HG03457 (cell line): ENCODE measurements at regions not wholly inside any gene's neighbourhood (a gene's known extent, or its start where the extent isn't known, plus 50 kb on each side); places are given as distances from the start of the nearest gene placed in this dataset.

ENCODE experiments used
- ATAC-seq: cut with Tn5 transposase; IDR thresholded peaks from one replicate; pipeline ENCODE4 v1.9.1; 2021; ENCODE audit warnings: moderate number of reproducible peaks; ENCODE audit not compliant: unreplicated experiment

DNA sequence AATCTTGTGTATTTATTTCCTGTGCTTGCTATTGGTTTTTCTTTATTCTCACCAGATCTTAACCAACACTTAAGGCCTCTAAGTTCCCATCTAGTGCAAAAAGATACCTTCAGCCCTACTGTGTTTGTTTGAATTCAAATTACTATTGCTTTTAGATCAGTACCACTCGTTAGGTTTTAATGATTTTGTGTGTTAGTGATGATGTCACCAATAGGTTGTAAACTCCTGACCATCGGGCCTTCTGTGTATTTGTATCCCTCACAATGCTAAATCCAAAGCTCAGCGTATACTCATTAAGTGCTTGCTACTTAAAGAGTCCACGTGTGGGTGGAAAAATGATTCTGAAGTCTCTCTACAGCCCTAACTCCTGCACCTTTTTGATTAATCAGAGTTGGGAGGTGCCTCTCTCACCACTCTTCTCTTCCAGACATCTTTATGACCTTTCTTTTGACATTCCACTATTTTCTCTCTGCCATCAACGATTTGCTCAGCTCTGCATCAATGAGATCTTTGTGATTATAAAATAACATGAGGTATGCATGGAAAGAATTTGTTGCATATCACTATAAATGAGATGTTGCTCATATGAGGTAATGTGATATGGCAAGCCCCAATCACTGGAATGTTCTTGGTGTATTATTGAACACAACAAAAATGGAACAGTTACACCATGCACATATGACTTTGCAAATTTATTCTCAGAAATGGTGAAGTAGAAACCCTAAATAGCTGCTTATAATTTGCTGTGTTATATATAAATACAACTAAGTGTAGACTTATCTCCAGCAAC is 55.1 kb upstream of the LAMA2 start:
- ATAC-seq, result no peak

DNA sequence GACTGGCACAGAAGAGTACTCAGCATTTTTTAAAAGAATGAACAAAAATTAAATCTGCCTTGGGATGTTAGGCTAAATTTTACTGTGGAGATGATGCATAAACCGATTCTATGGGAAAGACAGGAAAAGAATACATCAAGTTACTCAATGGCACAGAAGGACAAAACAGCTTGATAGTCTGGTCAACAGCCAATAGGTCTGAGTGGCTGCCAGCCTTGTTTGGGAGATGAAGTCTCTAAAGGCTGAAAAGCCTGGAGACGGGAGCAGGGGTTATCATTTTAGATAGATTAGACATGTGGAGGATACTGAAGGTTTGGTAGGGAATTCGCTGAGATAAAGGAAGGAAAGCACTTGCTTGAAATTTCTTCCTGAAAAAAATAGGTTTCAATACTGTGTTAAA is 56.3 kb upstream of the LAMA2 start:
- no peak for ATAC-seq

DNA sequence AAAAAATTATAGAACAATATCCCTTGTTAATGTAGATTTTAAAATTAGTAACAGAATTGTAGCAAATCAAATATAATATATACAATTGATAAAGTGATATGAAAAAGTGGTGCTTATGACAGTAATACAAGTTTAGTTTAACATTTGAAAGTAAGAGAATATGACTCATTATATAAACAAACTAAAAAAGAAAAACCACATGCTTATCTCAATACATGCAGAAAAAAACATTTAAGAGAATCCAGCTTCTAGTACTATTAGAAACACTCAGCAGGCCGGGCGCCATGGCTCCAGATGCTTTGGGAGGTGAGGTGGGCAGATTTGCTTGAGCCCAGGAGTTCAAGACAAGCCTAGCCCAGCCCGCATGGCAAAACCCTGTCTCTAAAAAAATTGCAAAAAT is 60.7 kb upstream of the LAMA2 start:
- no peak for ATAC-seq

DNA sequence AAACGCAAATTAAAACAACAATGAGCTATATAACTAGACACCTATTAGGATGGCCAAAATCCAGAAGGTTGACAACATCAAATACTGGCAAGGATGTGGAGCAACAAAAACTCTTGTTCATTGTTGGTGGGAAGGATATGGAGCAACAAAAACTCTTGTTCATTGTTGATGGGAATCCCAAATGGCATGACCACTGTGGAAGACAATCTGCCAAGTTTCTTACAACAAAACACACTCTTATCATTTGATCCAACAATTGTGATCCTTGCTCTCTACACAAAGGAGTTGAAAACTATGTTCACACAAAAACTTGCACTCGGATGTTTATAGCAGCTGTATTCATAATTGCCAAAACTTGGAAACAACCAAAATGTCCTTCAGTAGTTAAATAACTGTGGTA is 61.8 kb upstream of the LAMA2 start:
- ATAC-seq, result no peak

DNA sequence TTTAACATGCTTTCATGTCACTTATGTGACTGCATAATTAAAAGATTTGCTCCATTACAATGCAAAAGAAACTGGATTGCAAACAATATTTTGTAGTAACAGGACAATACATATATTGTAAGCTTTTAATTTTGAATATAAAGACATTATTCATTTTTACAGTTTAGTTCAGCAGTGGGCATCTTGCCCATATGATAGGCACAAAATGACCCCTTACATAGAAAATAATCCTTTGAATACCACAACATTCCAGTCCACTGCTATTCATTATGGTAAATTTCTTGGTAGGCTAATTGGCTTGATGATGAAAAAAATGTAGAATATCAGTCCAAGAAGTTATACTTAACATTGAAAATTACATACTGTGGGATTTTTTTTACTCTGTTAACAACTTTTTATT is 74.1 kb upstream of the LAMA2 start:
- no peak for ATAC-seq

DNA sequence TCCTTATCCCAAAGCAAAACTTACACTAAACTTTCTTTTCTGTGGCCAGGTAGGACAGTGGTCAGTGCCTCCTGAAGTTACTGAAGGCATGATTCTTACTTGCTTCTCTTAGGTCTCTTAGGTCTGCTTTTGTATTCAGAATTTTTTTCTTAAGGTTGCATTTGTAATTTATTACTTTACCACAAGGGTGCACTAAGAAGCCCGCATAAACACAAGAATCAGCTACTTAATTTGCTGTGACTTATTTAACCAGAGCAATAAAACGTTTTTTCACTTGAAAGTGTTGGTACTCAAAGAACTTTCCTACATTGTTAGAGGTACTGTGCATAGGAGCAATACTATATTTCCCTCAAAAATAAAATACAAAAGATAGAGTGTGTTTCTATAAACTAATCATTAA is 75.4 kb upstream of the LAMA2 start:
- ATAC-seq, result no peak

DNA sequence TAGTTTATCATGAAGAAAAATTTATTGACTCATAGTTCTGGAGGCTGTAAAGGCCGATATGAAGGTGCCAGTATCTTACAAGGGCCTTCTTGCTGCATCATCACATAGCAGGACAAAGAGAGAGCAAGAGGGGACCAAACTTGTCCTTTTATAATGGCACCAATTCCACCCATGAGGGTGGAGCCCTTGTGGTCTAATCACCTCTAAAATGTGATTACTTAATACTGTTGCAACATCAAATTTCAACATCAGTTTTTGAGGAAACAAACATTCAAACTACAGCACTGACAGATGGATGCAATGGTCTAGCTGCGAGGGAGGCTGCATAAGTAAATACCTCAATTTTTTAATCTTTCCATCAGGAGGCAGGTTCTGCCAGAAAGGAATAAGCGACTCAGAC is 76.7 kb upstream of the LAMA2 start:
- no peak for ATAC-seq

DNA sequence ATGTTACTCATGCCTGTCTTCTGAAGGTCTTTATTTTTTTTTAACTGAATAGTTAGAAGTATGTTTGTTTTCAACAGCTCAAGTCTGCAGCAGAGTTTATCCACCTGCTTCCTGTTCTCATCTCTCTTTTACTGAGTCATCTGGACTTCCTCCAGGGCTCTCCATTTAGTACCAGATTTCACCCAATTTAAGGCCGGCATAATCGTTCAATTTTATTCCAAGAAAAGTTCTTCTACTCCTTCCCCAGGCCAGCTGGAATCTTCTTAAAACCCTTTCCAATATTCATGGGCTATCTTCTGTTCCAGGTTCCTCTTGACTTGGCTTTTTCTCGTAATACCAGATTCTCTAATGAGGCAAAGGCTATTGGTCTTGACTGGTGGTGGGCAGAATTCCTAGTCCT is 79.0 kb upstream of the LAMA2 start:
- no peak for ATAC-seq

DNA sequence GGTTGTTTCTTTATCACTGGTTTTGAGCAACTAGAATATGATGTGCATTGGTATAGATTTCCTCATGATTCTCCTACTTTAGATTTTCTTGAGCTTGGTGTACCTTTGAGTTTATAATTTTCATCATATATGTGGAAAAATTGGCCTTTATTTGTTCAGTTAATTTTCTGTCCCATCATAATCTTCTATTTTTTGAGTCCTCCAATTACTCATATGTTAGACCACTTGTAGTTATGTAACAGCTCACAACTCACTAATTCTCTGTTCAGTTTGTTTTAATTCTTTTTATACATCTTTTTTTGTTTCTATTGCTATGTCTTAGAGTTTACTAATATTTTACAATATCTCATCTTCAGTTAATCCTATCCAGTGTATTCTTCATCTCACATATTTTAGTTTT is 81.3 kb upstream of the LAMA2 start:
- ATAC-seq, result no peak

DNA sequence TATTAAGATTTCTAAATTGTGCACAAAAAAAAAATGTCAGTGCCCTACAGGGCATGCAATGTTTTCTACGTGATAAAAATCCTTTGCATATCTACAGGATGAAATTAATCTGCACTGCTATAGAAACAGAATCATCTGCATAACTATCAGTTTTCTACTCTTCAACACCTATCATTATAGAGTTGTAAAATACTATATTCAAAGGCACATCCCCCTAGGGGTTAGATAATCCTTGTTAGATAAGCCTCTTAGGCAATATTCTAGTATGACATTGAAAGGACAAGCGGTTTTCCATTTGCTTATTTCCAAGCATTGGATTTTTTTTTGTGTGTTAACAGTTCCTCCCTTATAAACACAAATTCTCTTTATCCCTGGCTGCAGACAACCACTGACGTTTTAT is 98.7 kb upstream of the LAMA2 start:
- ATAC-seq, result no peak

DNA sequence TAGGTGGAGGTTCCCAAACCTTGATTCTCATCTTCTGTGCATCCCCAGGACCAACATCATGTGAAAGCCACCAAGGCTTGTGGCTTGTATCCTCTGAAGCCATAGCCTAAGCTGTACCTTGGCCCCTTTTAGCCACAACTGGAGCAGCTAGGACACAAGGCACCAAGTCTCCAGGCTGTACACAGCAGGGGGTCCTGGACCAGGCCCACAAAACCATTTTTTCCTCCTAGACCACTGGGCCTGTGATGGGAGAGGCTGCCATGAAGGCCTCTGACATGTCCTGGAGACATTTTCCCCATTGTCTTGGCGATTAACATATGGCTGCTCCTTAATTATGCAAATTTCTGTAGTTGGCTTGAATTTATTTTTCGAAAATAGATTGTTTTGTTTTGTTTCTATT is 114.8 kb upstream of the LAMA2 start:
- ATAC-seq, result no peak

DNA sequence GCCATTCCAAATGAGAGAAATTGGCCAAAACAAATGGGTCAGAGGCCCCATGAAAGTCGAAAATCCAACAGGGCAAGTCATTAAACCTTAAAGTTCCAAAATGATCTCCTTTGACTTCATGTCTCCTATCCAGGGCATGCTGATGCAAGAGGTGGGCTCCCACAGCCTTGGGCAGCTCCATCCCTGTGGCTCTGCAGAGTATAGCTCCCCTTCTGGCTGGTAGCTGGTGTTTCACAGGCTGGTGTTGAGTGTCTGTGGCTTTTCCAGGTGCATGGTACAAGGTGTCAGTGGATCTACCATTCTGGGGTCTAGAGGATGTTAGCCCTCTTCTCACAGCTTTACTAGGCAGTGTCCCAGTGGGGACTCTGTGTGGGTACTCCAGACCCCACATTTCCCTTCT is 115.2 kb upstream of the LAMA2 start:
- ATAC-seq, result no peak

DNA sequence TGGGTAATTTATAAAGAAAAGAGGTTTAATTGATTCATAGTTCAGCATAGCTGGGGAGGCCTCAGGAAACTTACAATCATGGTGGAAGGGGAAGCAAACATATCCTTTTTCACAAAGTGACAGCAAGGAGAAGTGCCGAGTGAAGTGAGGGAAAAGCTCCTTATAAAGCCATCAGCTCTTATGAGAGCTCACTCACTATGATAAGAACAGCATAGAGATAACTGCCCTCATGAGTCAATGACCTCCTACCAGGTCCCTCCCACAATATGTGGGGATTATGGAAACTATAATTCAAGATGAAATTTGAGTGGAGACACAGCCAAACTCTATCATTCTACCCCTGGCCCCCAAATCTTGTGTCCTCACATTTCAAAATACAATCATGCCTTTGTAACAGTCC is 115.8 kb upstream of the LAMA2 start:
- no peak for ATAC-seq

DNA sequence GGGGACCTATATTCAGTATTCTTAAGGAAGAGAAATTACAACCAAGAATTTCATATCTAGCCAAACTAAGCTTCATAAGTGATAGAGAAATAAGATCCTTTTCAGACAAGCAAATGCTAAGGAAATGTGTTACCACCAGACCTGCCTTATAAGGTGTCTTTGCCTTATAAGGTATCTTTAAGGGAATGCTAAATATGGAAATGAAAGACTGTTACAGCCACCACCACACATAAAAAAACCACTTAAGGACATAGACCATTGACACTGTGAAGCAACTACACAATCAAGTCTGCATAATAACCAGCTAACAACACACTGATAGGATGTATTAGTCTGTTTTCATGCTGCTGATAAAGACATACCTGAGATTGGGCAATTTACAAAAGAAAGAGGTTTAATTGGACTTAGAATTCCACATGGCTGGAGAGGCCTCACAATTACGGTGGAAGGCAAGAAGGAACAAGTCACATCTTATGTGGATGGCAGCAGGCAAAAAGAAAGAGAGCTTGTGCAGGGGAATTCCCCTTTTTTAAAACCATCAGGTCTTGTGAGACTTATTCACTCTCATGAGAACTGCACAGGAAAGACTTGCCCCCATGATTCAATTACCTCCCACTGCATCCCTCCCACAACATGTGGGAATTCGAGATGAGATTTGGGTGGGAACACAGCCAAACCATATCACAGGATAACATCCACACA is 119.2 kb upstream of the LAMA2 start:
- ATAC-seq, result no peak

DNA sequence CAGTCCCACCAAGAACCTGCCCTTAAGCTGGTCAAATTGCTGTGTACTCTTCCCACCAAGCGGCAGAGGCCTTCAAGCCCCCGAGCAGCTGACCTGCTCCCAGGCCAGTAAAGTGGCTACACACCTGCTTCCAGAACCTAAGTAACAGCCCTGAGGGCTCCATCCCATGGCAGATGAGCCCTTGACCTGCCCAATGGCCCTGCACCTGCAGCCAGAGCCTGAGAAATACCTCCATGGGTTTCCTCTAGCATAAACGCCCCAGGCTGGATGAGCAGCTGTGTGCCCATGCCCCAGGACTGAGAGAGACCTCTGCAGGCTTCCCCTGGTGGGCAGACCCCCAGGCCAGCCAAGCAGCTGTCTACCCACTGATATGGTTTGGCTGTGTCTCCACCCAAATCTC is 123.0 kb upstream of the LAMA2 start:
- ATAC-seq, result no peak

DNA sequence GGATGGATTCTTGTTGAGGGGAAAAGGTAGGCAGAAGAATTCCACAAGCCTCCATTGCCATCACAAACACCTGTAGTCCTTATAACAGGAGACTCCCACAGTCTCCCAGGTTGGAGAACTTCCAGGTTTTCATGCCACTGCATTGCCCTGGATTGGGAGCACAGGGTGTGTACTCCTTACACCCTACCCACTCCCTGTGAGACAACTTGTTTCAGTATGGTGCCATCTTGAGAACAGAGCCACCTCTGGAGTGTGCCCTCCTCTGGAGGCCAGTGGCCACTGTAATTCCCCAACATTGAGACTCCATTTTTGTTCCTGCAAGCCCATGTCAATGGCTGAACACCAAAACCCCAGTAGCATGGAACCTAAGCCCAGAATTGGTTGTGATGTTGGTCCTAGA is 123.5 kb upstream of the LAMA2 start:
- no peak for ATAC-seq

DNA sequence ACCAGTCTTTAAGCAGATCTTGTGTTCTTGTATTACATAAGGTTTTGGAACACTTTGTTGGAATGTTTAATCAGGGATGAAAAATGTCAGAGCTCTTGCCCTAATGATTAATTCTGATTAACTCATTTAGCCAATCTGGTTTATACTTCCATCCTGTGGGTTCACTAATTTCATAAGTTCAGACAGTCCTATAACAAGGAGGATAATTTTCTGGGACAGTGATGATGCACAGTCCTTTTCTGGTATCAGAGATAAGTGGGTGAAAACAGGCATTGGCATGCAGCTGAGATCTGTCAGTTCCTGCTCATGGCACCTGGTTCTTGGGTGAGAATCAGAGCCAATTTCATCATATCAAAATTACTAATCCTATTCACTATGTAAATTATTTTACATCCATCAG is 125.0 kb upstream of the LAMA2 start:
- ATAC-seq, result no peak

DNA sequence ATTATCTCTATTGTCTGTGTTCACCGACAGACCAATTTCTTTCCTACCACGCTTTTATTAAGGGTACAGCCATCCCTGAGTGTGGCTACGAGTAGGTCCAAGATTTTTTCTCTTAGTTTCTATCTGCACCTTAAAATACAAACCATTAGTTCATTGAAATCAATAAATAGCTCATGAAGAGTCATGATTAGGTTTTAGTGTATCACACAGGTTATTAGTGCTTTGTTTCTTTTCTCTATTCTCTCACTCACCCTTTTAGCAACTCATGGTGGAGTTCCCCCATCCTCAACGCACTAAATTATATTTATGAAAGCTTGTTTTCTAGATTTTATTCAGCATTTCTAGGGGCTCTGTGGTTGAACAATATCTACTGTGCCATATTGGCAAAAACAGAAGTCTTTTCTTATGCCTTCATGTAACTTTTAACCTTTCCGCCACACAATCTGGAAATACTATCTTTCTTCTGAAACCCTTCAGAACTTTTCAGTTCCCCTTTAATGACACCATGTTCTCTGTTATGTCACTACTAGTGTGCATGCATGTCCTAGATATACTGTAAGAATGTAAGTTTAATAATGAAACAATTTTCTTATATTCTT is 128.2 kb upstream of the LAMA2 start:
- ATAC-seq, result peak; percentile 99

DNA sequence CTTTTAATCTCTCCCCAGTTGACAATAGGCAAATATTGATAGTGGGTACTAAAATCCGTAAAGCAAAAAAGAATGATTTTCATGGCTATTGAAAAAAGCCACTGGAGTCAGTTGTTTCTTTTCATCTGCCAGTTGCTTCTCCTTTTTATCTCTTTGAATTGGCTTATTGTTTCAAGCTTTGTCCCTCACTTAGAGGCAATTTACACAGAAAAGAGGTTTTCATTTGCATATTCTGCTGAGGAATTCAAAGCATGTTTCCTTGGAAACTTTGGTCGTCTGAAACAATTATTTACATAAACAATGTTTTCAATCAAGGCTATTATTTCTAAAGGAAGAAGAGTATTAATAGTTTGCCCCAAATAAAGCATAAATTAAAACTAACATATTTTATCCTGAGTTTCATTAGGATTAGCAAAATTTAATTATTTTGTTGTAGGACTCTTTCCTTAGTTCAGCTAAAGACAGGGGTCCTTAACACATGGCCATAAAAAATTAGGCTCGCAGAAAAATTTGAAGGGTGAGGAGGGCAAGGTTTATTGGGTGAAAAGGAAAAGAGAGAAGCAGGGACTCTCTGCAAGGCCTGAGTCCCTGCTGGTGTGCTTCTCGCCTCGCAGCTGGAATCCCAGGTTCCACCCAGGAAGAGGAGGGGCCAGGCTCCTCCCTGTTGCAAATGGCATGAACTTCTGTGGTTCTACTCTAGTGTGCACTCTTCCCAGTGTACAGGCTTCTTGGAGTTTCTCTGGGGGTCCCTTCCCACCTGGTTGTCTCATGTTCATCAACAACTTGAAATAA is 138.8 kb upstream of the LAMA2 start:
- ATAC-seq, result no peak

DNA sequence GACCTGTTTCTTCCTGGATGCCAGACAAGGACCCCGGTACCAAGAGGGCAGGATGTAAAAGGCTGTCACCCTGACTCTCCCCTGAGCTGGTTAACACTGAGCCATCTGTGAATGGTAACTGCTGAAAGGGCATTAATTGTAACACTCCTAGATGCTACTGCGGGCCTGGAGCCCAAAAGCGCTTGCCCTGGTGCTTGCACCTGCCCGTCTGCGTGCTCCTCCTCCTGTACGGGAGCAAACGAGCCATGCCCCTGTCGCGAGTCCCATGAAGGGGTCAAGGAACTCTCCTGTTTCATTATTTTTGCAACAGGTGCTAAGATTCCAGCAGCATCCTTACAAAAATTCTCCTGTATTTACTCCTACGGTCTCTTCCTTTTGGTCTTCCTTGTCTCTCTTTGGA is 140.0 kb upstream of the LAMA2 start:
- no peak for ATAC-seq

DNA sequence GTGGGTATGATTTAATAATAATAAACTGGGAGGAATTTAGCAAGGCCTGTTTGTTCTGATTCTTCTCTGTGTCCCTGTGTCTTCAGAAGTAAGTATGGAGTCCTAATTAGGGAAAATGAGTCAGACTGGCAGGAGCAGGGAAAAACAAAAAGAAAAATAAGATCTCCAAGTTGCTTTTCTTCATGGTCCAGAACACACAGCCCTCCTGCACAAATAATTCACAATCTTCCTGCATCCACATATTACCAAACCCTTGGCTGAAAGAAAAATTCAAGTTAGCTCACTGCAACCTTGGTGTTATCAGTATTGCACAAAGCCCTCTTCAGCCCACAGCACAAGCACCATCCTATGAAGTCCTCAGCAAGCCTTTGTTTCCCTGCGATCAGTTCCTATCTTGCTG is 142.0 kb upstream of the LAMA2 start:
- no peak for ATAC-seq

DNA sequence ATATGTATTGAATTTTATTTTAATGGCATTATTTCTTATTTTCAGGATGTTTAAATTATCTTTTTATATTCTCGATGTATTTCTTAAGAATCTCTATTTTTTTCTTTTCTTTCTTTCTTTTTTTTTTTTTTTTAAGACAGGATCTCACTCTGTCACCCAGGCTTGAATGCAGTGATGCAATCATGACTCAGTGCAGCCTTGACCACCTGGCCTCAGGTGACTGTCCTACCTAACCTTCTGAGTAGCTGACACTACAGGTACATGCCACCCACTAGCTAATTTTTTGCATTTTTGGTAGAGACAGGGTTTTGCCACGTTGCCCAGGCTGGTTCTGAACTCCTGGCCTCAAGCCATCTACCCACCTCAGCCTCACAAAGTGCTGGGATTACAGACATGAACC is 143.8 kb upstream of the LAMA2 start:
- ATAC-seq, result no peak
